AG10803 (cell line): ENCODE measurements at regions not wholly inside any gene's neighbourhood (a gene's known extent, or its start where the extent isn't known, plus 50 kb on each side); places are given as distances from the start of the nearest gene placed in this dataset.

Experiments
- DNase-seq: peaks from one replicate; pipeline ENCODE4 v3.0.0; 2010; ENCODE audit warnings: low read depth
- H3K4me3 ChIP-seq: 2 replicates; pipeline ENCODE4 v1.5.1; 2011; ENCODE audit warnings: mild to moderate bottlenecking, low read length, control low read depth
- TF ChIP-seq, protein P1 (sequence below): conservative IDR thresholded peaks from 2 replicates; pipeline ENCODE4 v1.5.1; 2011; ENCODE audit warnings: mild to moderate bottlenecking, low read length, control low read depth, inconsistent platforms

DNA sequence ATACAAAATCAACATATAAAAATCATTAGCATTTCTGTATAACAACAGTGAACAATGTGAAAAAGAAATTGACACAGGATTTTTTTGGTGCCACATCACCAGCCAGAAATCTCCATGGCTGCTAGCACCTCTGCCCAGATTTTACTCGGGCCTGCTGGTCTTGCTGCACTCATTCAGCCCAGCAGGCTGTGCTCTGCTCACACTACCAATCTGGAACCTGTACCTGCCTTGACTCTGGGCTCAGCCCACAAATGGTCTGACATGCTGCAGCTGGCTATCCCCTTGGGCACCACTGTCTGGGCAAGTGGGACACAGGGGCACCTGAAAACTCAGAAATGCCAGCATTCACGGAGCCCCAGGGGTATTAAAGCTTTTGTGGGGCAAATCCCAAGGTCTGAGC is 392.5 kb upstream of the NRXN1 start:
- TF ChIP-seq, protein P1, sequence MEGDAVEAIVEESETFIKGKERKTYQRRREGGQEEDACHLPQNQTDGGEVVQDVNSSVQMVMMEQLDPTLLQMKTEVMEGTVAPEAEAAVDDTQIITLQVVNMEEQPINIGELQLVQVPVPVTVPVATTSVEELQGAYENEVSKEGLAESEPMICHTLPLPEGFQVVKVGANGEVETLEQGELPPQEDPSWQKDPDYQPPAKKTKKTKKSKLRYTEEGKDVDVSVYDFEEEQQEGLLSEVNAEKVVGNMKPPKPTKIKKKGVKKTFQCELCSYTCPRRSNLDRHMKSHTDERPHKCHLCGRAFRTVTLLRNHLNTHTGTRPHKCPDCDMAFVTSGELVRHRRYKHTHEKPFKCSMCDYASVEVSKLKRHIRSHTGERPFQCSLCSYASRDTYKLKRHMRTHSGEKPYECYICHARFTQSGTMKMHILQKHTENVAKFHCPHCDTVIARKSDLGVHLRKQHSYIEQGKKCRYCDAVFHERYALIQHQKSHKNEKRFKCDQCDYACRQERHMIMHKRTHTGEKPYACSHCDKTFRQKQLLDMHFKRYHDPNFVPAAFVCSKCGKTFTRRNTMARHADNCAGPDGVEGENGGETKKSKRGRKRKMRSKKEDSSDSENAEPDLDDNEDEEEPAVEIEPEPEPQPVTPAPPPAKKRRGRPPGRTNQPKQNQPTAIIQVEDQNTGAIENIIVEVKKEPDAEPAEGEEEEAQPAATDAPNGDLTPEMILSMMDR: no peak
- no peak for DNase-seq
- no peak overlapping the region for H3K4me3 ChIP-seq

DNA sequence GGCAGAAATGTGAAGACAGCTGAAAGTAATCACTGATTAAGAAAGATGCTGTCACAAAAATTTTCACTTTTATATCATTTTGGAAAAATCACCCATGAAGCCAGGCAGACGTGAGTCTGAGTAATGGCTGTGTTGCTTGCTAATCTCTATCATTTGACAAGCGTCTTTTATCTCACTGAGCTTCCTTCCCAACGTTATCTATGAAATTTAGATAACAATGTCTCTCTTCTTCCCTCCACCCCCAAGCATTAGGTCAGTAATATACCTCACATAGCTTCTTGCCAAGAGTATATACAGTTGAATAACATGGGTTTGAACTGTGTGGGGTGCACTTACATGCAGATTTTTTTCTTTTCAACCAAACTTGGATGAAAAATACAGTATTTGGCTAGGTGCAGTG is 388.6 kb upstream of the NRXN1 start:
- no peak overlapping the region for H3K4me3 ChIP-seq
- TF ChIP-seq, protein P1: no peak
- DNase-seq: no peak

DNA sequence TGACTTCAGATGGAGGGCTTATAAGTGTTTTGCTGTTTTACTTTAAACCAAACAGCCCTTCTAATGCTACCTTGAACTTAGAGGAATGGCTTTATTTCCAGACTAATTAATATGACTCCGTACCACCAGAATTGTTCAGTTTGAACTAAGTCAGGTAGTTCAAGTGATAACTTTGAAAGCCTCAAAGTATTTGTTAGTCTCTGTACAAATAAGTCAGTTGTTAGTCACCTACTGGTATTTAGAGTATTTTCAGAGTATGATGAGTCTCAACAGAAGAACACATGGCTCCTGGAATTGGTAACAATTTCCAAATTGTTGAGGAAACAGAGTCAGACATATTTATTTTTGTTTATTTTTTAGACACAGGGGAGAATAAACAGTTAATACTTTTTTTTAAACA is 381.8 kb upstream of the NRXN1 start:
- no peak overlapping the region for H3K4me3 ChIP-seq
- TF ChIP-seq, protein P1: no peak
- DNase-seq: no peak

DNA sequence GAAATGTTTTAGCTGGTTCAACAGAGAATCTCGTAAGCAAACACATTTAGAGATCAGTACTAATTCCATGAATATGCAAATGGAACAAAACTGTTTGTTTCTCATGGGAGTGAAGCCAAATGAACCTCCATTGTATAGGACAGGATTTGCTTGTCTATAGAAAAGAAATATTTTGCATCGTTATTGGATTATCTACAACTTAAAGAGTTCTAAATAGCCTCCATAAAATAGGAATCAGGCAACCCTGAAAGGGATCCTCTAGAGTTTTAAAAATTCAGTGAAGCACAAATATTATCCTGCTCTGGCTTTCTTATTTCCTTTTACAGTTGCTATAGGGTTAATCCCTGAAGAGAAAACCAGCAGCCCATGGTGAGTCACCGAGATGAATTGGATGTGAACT is 378.4 kb upstream of the NRXN1 start:
- TF ChIP-seq, protein P1: no peak
- DNase-seq: no peak
- H3K4me3 ChIP-seq: no peak overlapping the region

DNA sequence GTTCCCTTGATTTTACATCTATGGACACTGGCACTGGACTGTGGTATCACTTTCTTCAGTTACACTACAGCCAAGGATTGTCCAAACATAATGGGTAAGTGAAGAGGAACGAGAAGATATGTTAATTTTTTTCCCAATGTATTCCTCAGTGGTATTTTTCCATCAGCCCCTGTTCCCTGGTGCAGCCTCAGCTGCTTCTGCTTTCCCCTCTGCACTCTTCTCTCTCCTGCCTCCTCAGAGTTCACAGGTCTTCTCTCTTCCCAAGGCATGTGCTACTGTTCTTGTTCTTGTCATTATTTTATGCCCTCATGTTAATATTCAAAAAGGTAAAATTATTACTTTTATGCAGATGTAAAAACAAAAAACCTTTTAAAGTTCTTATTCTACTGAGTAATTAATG is 378.0 kb upstream of the NRXN1 start:
- TF ChIP-seq, protein P1: no peak
- no peak for DNase-seq
- no peak overlapping the region for H3K4me3 ChIP-seq

DNA sequence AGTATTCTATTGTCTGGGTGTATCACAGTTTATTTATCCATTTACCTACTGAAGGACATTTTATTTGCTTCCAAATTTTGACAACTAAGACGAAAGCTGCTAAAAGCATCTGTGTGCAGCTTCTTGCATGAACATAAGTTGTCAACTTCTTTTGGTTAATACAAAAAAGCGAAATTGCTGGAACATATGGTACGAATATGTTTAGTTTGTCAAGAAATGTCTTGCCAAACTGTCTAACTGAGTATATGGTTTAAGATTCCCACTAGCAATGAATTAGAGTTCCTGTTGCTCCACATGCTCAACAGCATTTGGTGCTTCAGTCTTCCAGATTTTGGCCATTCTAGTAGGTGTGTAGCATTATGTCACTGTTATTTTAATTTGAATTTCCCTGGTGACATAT is 372.3 kb upstream of the NRXN1 start:
- no peak overlapping the region for H3K4me3 ChIP-seq
- no peak for DNase-seq
- TF ChIP-seq, protein P1: no peak

DNA sequence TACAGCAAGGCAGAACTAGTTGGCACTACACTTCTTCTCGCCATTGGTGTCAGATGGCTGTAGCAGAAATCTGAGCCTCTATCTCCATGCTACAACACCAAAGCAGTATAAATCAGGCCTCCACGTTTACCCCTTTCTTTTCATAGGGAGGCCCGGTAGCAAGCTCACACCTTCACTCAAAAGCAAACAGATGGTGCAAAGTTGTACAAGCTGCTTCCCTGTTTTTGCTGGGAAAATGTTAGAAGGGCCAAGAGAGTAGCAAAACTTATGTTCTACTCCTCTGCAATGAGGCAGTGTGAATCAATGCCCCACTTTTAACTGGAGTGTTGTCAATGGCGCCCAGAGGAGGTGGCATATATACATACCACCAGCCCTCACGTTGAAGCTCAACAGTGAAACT is 369.6 kb upstream of the NRXN1 start:
- no peak for DNase-seq
- TF ChIP-seq, protein P1: no peak
- no peak overlapping the region for H3K4me3 ChIP-seq
